Endothelial cell of hepatic sinusoid (primary cell): ENCODE measurements at regions not wholly inside any gene's neighbourhood (a gene's known extent, or its start where the extent isn't known, plus 50 kb on each side); places are given as distances from the start of the nearest gene placed in this dataset.
"Not testable (repeated sequence)": the region's sequence is repeated elsewhere in the genome, so short reads cannot be mapped to it uniquely, and the experiment has no call there.

Experiments
- in situ Hi-C: cut with HindIII; loops from 2 replicates; pipeline ENCODE4 v1.10.0; 2017; ENCODE audit warnings: low sequenced_read_pairs

- in situ Hi-C loops, result no loop called here
Measured at GRCh38 chr3:176097027-176097426, 1100.3 kb downstream of the TBL1XR1 start.

GRCh38 chr3:176093892-176094291 is 1103.4 kb downstream of the TBL1XR1 start:
- in situ Hi-C loops, result not testable (repeated sequence)

GRCh38 chr3:176090727-176091126 is 1106.6 kb downstream of the TBL1XR1 start:
- in situ Hi-C loops, result no loop called here

- in situ Hi-C loops, result no loop called here
Measured at GRCh38 chr3:176088962-176089383, 1108.3 kb downstream of the TBL1XR1 start.

- in situ Hi-C loops, result no loop called here
Measured at GRCh38 chr3:176087066-176087697, 1110.1 kb downstream of the TBL1XR1 start.

GRCh38 chr3:176079785-176080184 is 1117.5 kb downstream of the TBL1XR1 start:
- in situ Hi-C loops, result no loop called here

GRCh38 chr3:176078906-176079305 is 1118.4 kb downstream of the TBL1XR1 start:
- in situ Hi-C loops, result no loop called here

GRCh38 chr3:176075491-176075890 is 1121.8 kb downstream of the TBL1XR1 start:
- in situ Hi-C loops, result no loop called here

GRCh38 chr3:176075046-176075445 is 1122.2 kb downstream of the TBL1XR1 start:
- in situ Hi-C loops, result no loop called here

- in situ Hi-C loops, result no loop called here
Measured at GRCh38 chr3:176074096-176074495, 1123.2 kb downstream of the TBL1XR1 start.

GRCh38 chr3:176071943-176072342 is 1125.3 kb downstream of the TBL1XR1 start:
- in situ Hi-C loops, result no loop called here

GRCh38 chr3:176068750-176069149 is 1128.5 kb downstream of the TBL1XR1 start:
- in situ Hi-C loops, result no loop called here

- in situ Hi-C loops, result no loop called here
Measured at GRCh38 chr3:176058856-176059255, 1138.4 kb downstream of the TBL1XR1 start.

GRCh38 chr3:176055836-176056235 is 1141.4 kb downstream of the TBL1XR1 start:
- in situ Hi-C loops, result no loop called here

GRCh38 chr3:176051766-176052165 is 1145.5 kb downstream of the TBL1XR1 start:
- in situ Hi-C loops, result no loop called here

- in situ Hi-C loops, result no loop called here
Measured at GRCh38 chr3:176046703-176047102, 1150.6 kb downstream of the TBL1XR1 start.

GRCh38 chr3:176041812-176042211 is 1155.5 kb downstream of the TBL1XR1 start:
- in situ Hi-C loops, result no loop called here

GRCh38 chr3:176041185-176041584 is 1156.1 kb downstream of the TBL1XR1 start:
- in situ Hi-C loops, result no loop called here

- in situ Hi-C loops, result no loop called here
Measured at GRCh38 chr3:176037636-176038035, 1159.6 kb downstream of the TBL1XR1 start.

- in situ Hi-C loops, result no loop called here
Measured at GRCh38 chr3:176032043-176032442, 1165.2 kb downstream of the TBL1XR1 start.

GRCh38 chr3:176016203-176016602 is 1157.1 kb downstream of the NAALADL2 start:
- in situ Hi-C loops, result not testable (repeated sequence)

GRCh38 chr3:176015228-176015627 is 1156.1 kb downstream of the NAALADL2 start:
- in situ Hi-C loops, result not testable (repeated sequence)

- in situ Hi-C loops, result loop anchor here (5.0 kb wide), 1 partner anchor 53 kb away; no protein-coding TSS in a partner anchor
Measured at GRCh38 chr3:176009256-176009655, 1150.1 kb downstream of the NAALADL2 start.
